A673 (cell line): ENCODE measurements at regions not wholly inside any gene's neighbourhood (a gene's known extent, or its start where the extent isn't known, plus 50 kb on each side); places are given as distances from the start of the nearest gene placed in this dataset.

Source experiments
- EZH2 ChIP-seq: fragments of 200-600 bp; sonication (generic); IDR thresholded peaks from 2 replicates; pipeline ENCODE4 v1.6.1; 2017; ENCODE audit warnings: borderline replicate concordance, low read depth, mild to moderate bottlenecking, mixed read lengths, antibody characterized with exemption, low read length; ENCODE audit not compliant: poor library complexity, severe bottlenecking
- TF ChIP-seq, protein P1 (sequence below): fragments of 300-800, 200-600 bp; sonication (generic); conservative IDR thresholded peaks from 2 replicates; pipeline ENCODE4 v1.5.1; 2017; ENCODE audit warnings: low read depth, mild to moderate bottlenecking, antibody characterized with exemption, low read length, moderate library complexity, mixed read lengths

DNA sequence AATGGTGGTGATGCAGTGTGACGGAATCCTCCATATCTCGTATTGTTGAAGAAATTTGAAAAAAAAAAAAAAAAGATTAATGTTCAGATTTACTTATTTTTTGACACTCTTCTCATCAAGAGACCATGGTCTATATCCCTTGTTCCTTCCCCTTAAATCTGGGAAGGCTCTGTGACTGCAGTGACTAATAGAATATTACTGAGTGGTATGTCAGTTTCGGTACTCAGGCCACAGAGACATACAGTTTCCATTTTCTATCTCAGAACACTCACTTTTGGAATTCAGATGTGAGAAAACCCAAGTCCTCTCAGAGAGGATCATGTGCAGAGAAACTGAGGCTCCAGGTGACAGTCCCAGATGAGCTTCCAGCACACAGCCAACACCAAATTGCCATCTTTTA lies 1193.5 kb downstream of the DTWD2 start:
- TF ChIP-seq, protein P1, sequence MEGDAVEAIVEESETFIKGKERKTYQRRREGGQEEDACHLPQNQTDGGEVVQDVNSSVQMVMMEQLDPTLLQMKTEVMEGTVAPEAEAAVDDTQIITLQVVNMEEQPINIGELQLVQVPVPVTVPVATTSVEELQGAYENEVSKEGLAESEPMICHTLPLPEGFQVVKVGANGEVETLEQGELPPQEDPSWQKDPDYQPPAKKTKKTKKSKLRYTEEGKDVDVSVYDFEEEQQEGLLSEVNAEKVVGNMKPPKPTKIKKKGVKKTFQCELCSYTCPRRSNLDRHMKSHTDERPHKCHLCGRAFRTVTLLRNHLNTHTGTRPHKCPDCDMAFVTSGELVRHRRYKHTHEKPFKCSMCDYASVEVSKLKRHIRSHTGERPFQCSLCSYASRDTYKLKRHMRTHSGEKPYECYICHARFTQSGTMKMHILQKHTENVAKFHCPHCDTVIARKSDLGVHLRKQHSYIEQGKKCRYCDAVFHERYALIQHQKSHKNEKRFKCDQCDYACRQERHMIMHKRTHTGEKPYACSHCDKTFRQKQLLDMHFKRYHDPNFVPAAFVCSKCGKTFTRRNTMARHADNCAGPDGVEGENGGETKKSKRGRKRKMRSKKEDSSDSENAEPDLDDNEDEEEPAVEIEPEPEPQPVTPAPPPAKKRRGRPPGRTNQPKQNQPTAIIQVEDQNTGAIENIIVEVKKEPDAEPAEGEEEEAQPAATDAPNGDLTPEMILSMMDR = no peak
- no peak for TF ChIP-seq EZH2
